Omental fat pad (tissue), 3 donors: ENCODE measurements at regions not wholly inside any gene's neighbourhood (a gene's known extent, or its start where the extent isn't known, plus 50 kb on each side); places are given as distances from the start of the nearest gene placed in this dataset.

Experiments used
- ATAC-seq: fragments of 150-250 bp; one replicate; pipeline ENCODE4 v1.9.1; 2016; ENCODE audit warnings: mild to moderate bottlenecking, moderate library complexity; ENCODE audit not compliant: low FRiP score
- DNase-seq: peaks from one replicate; pipeline ENCODE4 v3.0.0-alpha.2; 2019; ENCODE audit warnings: low spot score
- CTCF ChIP-seq, 3 donors: fragments of 450-650 bp; IDR thresholded peaks; one replicate each; pipeline ENCODE4 v1.5.1; 2016 to 2017; ENCODE audit warnings: antibody characterized with exemption in 3 of 3, mild to moderate bottlenecking in 3 of 3, moderate library complexity in 2 of 3

- DNase-seq: no peak
- no peak for TF ChIP-seq CTCF (IDR thresholded peaks at IDR 0.05)
- no peak for ATAC-seq
Observed at GRCh38 chr4:100953616-100954015, 393.7 kb downstream of the PPP3CA start.

DNA sequence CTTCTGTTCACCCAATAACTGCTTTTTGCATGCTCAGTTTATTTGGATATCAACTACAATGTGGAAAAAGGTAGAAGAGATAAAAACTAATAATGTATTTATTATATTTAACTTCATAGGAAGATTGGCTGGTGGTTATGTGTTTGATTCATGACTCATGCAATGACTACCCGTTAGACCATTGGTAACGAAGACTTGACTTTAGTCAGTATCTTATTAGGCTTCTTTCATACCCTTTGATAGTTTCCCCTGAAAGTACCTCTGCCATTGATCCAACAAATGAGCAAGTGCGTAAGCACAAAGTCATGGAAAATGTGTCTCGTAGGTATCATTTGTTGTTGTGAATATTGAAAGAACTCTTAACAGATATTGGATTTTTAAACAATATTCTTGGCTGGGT, 394.7 kb downstream of the PPP3CA start:
- ATAC-seq (no peak), DNase-seq (no peak)
- no peak for TF ChIP-seq CTCF (IDR thresholded peaks at IDR 0.05)

DNA sequence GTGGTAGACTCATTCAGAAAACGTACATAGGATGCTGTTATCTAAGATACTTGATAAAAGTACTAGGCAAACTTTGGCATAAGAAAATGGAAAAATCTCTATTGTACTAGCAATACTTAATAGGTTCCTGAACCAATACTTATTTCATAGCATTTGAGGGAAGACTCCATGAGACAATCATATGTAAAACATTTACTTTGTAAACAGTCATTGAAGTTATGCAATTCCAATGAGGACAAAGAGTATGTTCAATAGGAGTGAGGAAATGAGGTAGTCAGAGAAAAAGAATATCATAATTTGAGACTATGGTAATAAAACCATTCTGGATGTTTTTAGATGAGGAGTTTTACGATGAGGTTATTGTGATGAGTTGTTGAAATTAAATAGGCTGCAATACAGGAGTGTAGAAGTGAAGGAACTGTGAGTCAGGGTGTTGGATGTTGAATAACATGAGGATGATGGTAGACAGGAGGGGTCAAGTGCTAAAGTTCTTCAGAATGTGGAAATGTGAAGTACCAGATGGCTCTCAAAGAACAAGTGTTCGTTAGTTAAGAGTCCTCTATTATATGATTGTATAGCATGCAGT, 397.9 kb downstream of the PPP3CA start:
- TF ChIP-seq CTCF (IDR thresholded peaks at IDR 0.05): no peak
- no peak for DNase-seq
- no peak for ATAC-seq

- no peak for TF ChIP-seq CTCF (IDR thresholded peaks at IDR 0.05)
- no peak for ATAC-seq
- no peak for DNase-seq
Observed at GRCh38 chr4:100948911-100949310, 398.4 kb downstream of the PPP3CA start.

DNA sequence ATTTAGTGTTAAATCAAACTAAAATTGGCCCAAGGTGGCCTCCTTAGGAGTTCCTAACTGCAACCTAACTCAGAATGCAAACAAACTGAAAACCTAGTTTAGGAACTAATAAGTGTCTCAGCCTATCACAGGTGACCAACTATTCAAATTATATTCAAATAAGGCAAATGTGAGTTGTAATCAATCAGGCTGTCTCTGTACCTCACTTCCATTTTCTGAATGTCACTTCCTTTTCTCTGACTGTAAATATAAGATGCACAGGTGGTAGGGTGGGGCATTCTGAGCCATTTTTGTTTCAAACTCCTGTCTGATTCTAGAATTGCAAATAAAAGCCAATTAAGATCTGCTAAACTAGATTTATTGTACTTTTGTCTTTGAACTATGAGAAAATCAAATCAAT, 401.5 kb downstream of the PPP3CA start:
- DNase-seq: no peak
- TF ChIP-seq CTCF (IDR thresholded peaks at IDR 0.05): no peak
- ATAC-seq: no peak

- ATAC-seq (no peak), DNase-seq (no peak)
- no peak for TF ChIP-seq CTCF (IDR thresholded peaks at IDR 0.05)
Observed at GRCh38 chr4:100938698-100939097, 408.6 kb downstream of the PPP3CA start.

- ATAC-seq (no peak), DNase-seq (no peak)
Observed at GRCh38 chr4:100936661-100937375, 410.5 kb downstream of the PPP3CA start.

More at GRCh38 chr4:100936661-100937375, 410.5 kb downstream of the PPP3CA start:
- TF ChIP-seq CTCF (IDR thresholded peaks at IDR 0.05): no peak
